GM21825 (cell line): ENCODE measurements at regions not wholly inside any gene's neighbourhood (a gene's known extent, or its start where the extent isn't known, plus 50 kb on each side); places are given as distances from the start of the nearest gene placed in this dataset.

ENCODE experiments used
- ATAC-seq: cut with Tn5 transposase; IDR thresholded peaks from one replicate; pipeline ENCODE4 v1.9.1; 2021; ENCODE audit warnings: mild to moderate bottlenecking, moderate library complexity; ENCODE audit not compliant: unreplicated experiment

- no peak for ATAC-seq
Measured at GRCh38 chr5:31100047-31100575, 93.4 kb upstream of the CDH6 start.

GRCh38 chr5:31098811-31099210, 94.7 kb upstream of the CDH6 start:
- no peak for ATAC-seq

GRCh38 chr5:31097851-31098250, 95.6 kb upstream of the CDH6 start:
- no peak for ATAC-seq

- no peak for ATAC-seq
Measured at GRCh38 chr5:31096238-31096865, 97.1 kb upstream of the CDH6 start.

- ATAC-seq: no peak
Measured at GRCh38 chr5:31095796-31096195, 97.7 kb upstream of the CDH6 start.

GRCh38 chr5:31091501-31091900, 102.0 kb upstream of the CDH6 start:
- ATAC-seq: no peak

- no peak for ATAC-seq
Measured at GRCh38 chr5:31090467-31090866, 103.0 kb upstream of the CDH6 start.

- no peak for ATAC-seq
Measured at GRCh38 chr5:31086839-31087415, 106.6 kb upstream of the CDH6 start.

GRCh38 chr5:31084871-31085270, 108.6 kb upstream of the CDH6 start:
- ATAC-seq: no peak

GRCh38 chr5:31083364-31083763, 110.1 kb upstream of the CDH6 start:
- no peak for ATAC-seq

GRCh38 chr5:31079668-31080067, 113.8 kb upstream of the CDH6 start:
- no peak for ATAC-seq

GRCh38 chr5:31078956-31079355, 114.5 kb upstream of the CDH6 start:
- ATAC-seq: no peak

GRCh38 chr5:31075981-31076380, 117.5 kb upstream of the CDH6 start:
- no peak for ATAC-seq

- ATAC-seq: no peak
Measured at GRCh38 chr5:31068287-31068686, 125.2 kb upstream of the CDH6 start.

- ATAC-seq: no peak
Measured at GRCh38 chr5:31066655-31067328, 126.7 kb upstream of the CDH6 start.

GRCh38 chr5:31064215-31064614, 129.3 kb upstream of the CDH6 start:
- no peak for ATAC-seq

- ATAC-seq: no peak
Measured at GRCh38 chr5:31062902-31063580, 130.4 kb upstream of the CDH6 start.

GRCh38 chr5:31059889-31060288, 133.6 kb upstream of the CDH6 start:
- no peak for ATAC-seq

- no peak for ATAC-seq
Measured at GRCh38 chr5:31054453-31054852, 139.0 kb upstream of the CDH6 start.

- no peak for ATAC-seq
Measured at GRCh38 chr5:31052937-31053658, 140.4 kb upstream of the CDH6 start.

GRCh38 chr5:31051316-31051715, 142.2 kb upstream of the CDH6 start:
- ATAC-seq: no peak
